ENCODE measurements at regions not wholly inside any gene's neighbourhood (a gene's known extent, or its start where the extent isn't known, plus 50 kb on each side); places are given as distances from the start of the nearest gene placed in this dataset.

DNA sequence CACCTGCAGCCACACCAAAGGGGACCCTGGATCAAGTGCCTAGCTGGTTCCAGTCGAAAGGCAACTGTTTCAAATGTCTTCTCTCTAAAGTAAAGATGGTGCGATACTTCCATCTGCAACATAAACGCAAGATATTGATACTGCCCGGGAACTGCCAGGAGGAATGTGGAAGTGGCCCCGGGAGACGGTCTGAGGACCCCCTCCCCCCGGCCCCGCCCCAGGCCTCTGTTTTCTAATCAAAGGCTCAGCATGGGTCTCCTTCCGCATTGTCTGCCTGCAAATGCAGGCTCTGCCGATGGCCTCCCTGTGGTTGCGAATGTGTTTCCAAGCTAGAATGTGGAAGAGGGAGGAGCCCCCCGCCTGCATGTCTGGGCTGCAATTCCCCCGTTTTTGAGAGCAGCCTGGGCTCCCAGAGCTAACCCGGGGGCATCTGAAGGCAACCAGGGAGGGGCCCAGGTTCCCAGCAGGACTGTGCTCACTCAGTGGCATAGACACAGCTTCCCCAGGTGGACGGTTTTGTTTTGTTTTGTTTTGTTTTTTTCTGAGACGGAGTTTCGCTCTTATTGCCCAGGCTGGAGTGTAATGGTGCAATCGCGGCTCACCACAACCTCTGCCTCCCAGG is 223.9 kb upstream of the PPP2R2D start:
- DNase-seq (no peak), ATAC-seq (replicated peaks) (no peak)
- Mint-ChIP-seq H3K36me3 (peaks cover 0 to 2% of the 10 kb centered on the region in 2 donors), H3K9me3 (peaks cover 12 to 13% of the 10 kb centered on the region in 2 donors), H3K4me1 (peaks cover 0 to 5% of the 10 kb centered on the region in 2 donors), H3K27ac (no peak overlapping the region), H3K27me3 (peaks cover 4 to 31% of the 10 kb centered on the region in 2 donors), H3K4me3 (no peak overlapping the region)

DNA sequence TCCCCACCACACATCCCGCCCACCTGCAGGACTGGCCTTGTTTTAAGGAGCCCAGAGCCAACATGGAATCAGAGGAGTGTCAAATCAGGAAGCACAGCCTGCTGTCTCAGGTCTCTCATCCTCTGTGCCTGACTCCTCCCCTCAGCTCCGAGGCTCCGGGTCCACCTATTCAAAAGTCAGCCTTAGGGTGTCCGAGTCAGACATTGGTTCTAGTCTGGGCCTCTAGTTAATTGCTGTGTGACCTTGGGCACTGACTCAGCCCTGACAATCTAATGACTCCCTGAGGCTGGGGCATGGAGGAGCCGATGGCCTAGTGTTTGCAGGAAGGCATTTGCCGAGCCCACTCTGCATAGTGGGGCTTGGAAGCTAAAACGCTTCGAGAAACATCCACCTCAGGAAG is 223.1 kb upstream of the PPP2R2D start:
- H3K27ac Mint-ChIP-seq, result no peak overlapping the region
- no peak for DNase-seq
- H3K36me3 Mint-ChIP-seq, result peaks cover 0 to 2% of the 10 kb centered on the region in 2 donors
- peaks cover 6 to 7% of the 10 kb centered on the region in 2 donors for H3K9me3 Mint-ChIP-seq
- no peak for ATAC-seq (replicated peaks)
- peaks cover 0 to 5% of the 10 kb centered on the region in 2 donors for H3K4me1 Mint-ChIP-seq
- H3K4me3 Mint-ChIP-seq, result no peak overlapping the region
- peaks cover 4 to 37% of the 10 kb centered on the region in 2 donors for H3K27me3 Mint-ChIP-seq

- Mint-ChIP-seq H3K27me3 (peaks cover 4 to 38% of the 10 kb centered on the region in 2 donors), H3K4me1 (peaks cover 0 to 5% of the 10 kb centered on the region in 2 donors), H3K36me3 (no peaks in the 10 kb centered on the region), H3K27ac (no peak overlapping the region), H3K9me3 (peaks cover 3 to 7% of the 10 kb centered on the region in 2 donors), H3K4me3 (no peak overlapping the region)
- ATAC-seq (replicated peaks) (no peak), DNase-seq (no peak)
Observed at GRCh38 chr10:131678171-131678570, 222.6 kb upstream of the PPP2R2D start.

DNA sequence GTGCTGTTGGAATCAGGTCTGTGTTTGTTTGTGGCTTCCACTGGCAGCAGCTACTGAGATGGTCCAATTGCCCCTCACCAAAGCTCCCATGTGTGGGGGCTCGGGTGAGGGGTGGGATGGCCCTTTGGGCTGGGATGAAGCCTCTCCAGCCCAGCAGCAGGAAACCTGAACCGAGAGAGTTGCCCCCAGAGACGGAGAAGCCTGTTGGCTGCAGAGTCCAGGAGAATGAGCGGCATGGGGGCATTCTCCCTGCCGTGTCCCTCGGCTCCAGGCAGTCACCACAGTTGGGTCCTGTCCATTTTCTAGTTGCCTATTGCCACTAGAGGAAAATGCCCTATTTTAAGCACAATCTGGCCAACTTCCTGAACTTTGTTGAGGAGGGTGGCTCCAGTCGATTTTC is 222.2 kb upstream of the PPP2R2D start:
- Mint-ChIP-seq H3K4me1 (peaks cover 0 to 5% of the 10 kb centered on the region in 2 donors), H3K4me3 (no peak overlapping the region), H3K27ac (no peak overlapping the region), H3K27me3 (peaks cover 4 to 38% of the 10 kb centered on the region in 2 donors), H3K36me3 (no peaks in the 10 kb centered on the region), H3K9me3 (peaks cover 0 to 6% of the 10 kb centered on the region in 2 donors)
- ATAC-seq (replicated peaks) (no peak), DNase-seq (no peak)

DNA sequence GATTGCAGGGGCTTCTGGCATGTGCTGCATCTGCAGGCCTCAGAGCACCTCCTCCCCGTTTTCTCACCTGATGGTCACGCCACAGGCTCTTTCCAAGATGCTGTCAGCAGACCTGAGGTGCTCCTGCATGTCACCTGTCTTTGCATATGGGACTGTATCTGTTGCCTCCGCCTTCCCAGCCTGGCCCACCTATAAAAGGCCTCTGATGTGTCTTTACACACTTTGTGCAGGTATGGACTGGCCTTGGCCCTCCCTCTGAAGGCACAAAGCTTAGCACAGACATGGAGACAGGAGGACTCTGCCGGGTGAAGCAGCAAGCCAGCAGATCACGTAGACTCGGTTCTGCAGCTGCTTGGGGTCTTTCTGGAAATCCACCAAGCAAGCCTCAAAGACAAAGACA is 220.9 kb upstream of the PPP2R2D start:
- DNase-seq (no peak), ATAC-seq (replicated peaks) (no peak)
- H3K27me3 Mint-ChIP-seq, result peaks cover 4 to 38% of the 10 kb centered on the region in 2 donors
- peaks cover 0 to 3% of the 10 kb centered on the region in 2 donors for H3K9me3 Mint-ChIP-seq
- no peak overlapping the region for H3K4me3 Mint-ChIP-seq
- peaks cover 0 to 5% of the 10 kb centered on the region in 2 donors for H3K4me1 Mint-ChIP-seq
- no peak overlapping the region for H3K27ac Mint-ChIP-seq
- H3K36me3 Mint-ChIP-seq, result no peaks in the 10 kb centered on the region

- no peaks in the 10 kb centered on the region for H3K36me3 Mint-ChIP-seq
- ATAC-seq (replicated peaks) (no peak), DNase-seq (no peak)
- peaks cover 0 to 3% of the 10 kb centered on the region in 2 donors for H3K9me3 Mint-ChIP-seq
- peaks cover 4 to 44% of the 10 kb centered on the region in 2 donors for H3K27me3 Mint-ChIP-seq
- H3K4me1 Mint-ChIP-seq, result peaks cover 0 to 5% of the 10 kb centered on the region in 2 donors
- H3K4me3 Mint-ChIP-seq, result no peak overlapping the region
- no peak overlapping the region for H3K27ac Mint-ChIP-seq
Observed at GRCh38 chr10:131681122-131681521, 219.7 kb upstream of the PPP2R2D start.

GRCh38 chr10:131681656-131682055 is 219.2 kb upstream of the PPP2R2D start:
- no peak for ATAC-seq (replicated peaks)
- no peak overlapping the region for H3K27ac Mint-ChIP-seq
- no peak overlapping the region for H3K4me3 Mint-ChIP-seq
- peaks cover 4 to 44% of the 10 kb centered on the region in 2 donors for H3K27me3 Mint-ChIP-seq
- H3K9me3 Mint-ChIP-seq, result peaks cover 0 to 3% of the 10 kb centered on the region in 2 donors
- no peaks in the 10 kb centered on the region for H3K36me3 Mint-ChIP-seq
- no peak for DNase-seq
- H3K4me1 Mint-ChIP-seq, result peaks cover 0 to 5% of the 10 kb centered on the region in 2 donors

- ATAC-seq (replicated peaks) (no peak), DNase-seq (no peak)
- no peaks in the 10 kb centered on the region for H3K4me1 Mint-ChIP-seq
- H3K9me3 Mint-ChIP-seq, result peaks cover 0 to 3% of the 10 kb centered on the region in 2 donors
- H3K36me3 Mint-ChIP-seq, result no peaks in the 10 kb centered on the region
- no peak overlapping the region for H3K27ac Mint-ChIP-seq
- no peak overlapping the region for H3K4me3 Mint-ChIP-seq
- H3K27me3 Mint-ChIP-seq, result peaks cover 4 to 37% of the 10 kb centered on the region in 2 donors
Observed at GRCh38 chr10:131682271-131682962, 218.4 kb upstream of the PPP2R2D start.

- H3K9me3 Mint-ChIP-seq, result peaks cover 0 to 3% of the 10 kb centered on the region in 2 donors
- H3K27ac Mint-ChIP-seq, result no peak overlapping the region
- H3K4me1 Mint-ChIP-seq, result no peaks in the 10 kb centered on the region
- no peak overlapping the region for H3K4me3 Mint-ChIP-seq
- peaks cover 0 to 28% of the 10 kb centered on the region in 2 donors for H3K27me3 Mint-ChIP-seq
- no peak for DNase-seq
- H3K36me3 Mint-ChIP-seq, result no peaks in the 10 kb centered on the region
- ATAC-seq (replicated peaks), result no peak
Observed at GRCh38 chr10:131683281-131683861, 217.4 kb upstream of the PPP2R2D start.

GRCh38 chr10:131683941-131684340 is 216.9 kb upstream of the PPP2R2D start:
- DNase-seq (no peak), ATAC-seq (replicated peaks) (no peak)
- Mint-ChIP-seq H3K27ac (no peak overlapping the region), H3K9me3 (peaks cover 0 to 2% of the 10 kb centered on the region in 2 donors), H3K36me3 (no peaks in the 10 kb centered on the region), H3K4me3 (no peak overlapping the region), H3K4me1 (no peaks in the 10 kb centered on the region), H3K27me3 (peaks cover 0 to 25% of the 10 kb centered on the region in 2 donors)

DNA sequence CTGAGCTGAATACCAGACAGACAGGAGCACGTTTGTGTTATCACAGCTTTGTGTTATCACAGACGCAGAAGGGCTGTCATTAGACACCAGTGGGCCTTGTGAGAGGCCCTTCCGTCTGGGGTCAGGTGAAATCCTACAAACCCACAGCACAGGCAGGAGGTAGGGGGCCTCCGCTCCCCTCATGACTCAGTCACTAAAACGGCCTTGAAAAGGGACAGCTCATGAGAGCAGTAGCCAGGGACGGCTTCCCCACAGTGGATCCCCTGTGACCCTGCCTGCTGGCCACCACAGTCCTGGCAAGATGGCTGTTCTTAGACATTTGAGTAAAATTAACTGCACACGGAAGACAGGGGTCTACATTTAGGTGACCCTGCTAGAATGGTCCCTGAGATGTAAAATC is 215.8 kb upstream of the PPP2R2D start:
- Mint-ChIP-seq H3K27me3 (peaks cover 4 to 19% of the 10 kb centered on the region in 2 donors), H3K4me1 (no peaks in the 10 kb centered on the region), H3K9me3 (peaks cover 0 to under 1% of the 10 kb centered on the region in 2 donors), H3K4me3 (no peak overlapping the region), H3K27ac (no peak overlapping the region), H3K36me3 (no peaks in the 10 kb centered on the region)
- DNase-seq (no peak), ATAC-seq (replicated peaks) (no peak)

- ATAC-seq (replicated peaks), result no peak
- Mint-ChIP-seq H3K27ac (no peak overlapping the region), H3K36me3 (no peaks in the 10 kb centered on the region)
Observed at GRCh38 chr10:131685576-131685975, 215.2 kb upstream of the PPP2R2D start.

DNA sequence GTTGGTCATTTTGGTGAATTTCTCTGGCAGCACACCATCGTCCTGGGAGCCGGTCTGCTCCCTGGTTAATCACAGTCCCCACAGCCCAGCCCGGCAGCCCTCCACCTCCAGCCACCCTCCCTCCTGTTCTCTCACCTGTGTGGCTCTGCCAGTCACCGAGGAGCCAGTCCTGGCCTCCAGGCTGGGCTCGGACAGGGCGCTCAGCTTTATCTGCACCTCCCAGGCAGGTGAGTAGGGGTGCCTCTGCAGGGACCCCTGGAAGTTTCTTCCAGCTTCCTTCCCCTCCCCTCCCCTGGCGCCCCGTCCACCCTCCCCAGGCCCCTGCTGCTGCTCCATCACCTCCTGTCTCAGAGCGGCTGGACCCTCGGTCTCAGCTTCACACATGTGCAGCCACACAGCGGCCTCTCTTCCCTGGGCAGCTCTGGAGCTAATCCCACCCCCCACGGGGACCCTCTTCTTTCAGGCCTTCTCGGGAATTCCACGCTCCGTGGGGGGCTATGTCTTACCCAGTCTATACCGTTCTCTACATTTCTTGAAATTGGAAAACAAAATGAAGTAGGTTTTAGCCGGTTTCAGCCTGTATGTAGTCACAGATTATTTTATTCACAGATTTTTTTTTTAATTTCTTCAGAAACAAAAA is 213.9 kb upstream of the PPP2R2D start:
- ATAC-seq (replicated peaks) (no peak), DNase-seq (no peak)
- Mint-ChIP-seq H3K36me3 (no peaks in the 10 kb centered on the region), H3K27ac (no peak overlapping the region), H3K4me3 (no peak overlapping the region), H3K27me3 (peaks cover 11 to 26% of the 10 kb centered on the region in 2 donors), H3K9me3 (peaks cover 0 to 5% of the 10 kb centered on the region in 2 donors), H3K4me1 (no peaks in the 10 kb centered on the region)

More at GRCh38 chr10:131685576-131685975, 215.2 kb upstream of the PPP2R2D start:
- H3K4me3 Mint-ChIP-seq, result no peak overlapping the region
- H3K4me1 Mint-ChIP-seq, result no peaks in the 10 kb centered on the region
- peaks cover 9 to 23% of the 10 kb centered on the region in 2 donors for H3K27me3 Mint-ChIP-seq
- peaks cover 0 to 5% of the 10 kb centered on the region in 2 donors for H3K9me3 Mint-ChIP-seq
- DNase-seq, result no peak

GRCh38 chr10:131688304-131688703 is 212.5 kb upstream of the PPP2R2D start:
- peaks cover 17 to 32% of the 10 kb centered on the region in 2 donors for H3K27me3 Mint-ChIP-seq

More at GRCh38 chr10:131688304-131688703, 212.5 kb upstream of the PPP2R2D start:
- H3K36me3 Mint-ChIP-seq, result no peaks in the 10 kb centered on the region
- DNase-seq, result no peak
- no peak overlapping the region for H3K4me3 Mint-ChIP-seq
- no peak for ATAC-seq (replicated peaks)
- H3K9me3 Mint-ChIP-seq, result peaks cover 0 to 5% of the 10 kb centered on the region in 2 donors
- H3K27ac Mint-ChIP-seq, result no peak overlapping the region
- H3K4me1 Mint-ChIP-seq, result no peaks in the 10 kb centered on the region
